ENCODE measurements at regions not wholly inside any gene's neighbourhood (a gene's known extent, or its start where the extent isn't known, plus 50 kb on each side); places are given as distances from the start of the nearest gene placed in this dataset.
"Not testable (repeated sequence)": the region's sequence is repeated elsewhere in the genome, so short reads cannot be mapped to it uniquely, and the experiment has no call there.

DNA sequence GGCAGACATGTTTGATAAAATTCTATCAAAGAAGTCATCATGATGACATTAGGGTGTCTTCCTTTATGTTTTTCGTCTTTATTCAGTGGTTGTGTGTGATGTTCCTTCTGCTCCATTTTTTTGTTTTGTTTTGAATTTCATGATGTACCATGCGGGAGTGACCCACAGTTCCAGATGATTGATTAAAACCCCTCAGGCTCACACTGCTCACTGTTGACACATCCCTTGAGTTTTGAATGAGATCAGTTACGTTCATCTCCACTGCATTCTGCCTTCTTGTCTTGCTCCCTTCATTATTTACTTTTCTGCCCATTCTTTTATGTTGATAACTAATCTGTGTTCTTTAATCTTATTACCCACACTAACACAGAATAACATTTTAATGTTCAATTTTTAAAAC is 421.7 kb upstream of the ANKRD20A1 start:
- H2AK5ac ChIP-seq (ENCODE audit: low read depth, low read length) = not testable (repeated sequence)

DNA sequence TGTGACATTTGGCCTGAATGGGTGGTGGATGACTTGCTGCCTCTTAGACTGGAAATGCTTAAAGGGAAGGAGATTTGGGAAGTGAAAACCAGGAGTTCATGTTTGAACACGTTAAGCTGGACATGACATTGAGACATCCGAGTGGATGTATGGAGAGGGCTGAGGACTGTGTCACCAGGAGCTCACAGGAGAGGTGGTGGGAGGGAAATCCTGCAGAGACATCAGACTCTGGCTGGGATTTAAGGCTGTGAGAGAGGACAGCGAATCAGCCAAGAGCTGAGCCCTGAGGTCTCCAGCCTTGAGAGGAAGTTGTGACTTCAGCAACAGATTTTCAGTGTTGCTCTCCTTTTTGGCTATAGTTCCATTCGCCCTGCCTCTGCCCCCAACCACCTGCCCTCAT is 432.5 kb upstream of the SPATA31A3 start:
- H3K4me2 ChIP-seq (ENCODE audit: insufficient read depth, low read length, poor library complexity, severe bottlenecking); H4K91ac ChIP-seq (ENCODE audit: low read depth, low read length, poor library complexity); H2BK120ac ChIP-seq (ENCODE audit: low read depth, low read length); H2AFZ ChIP-seq (ENCODE audit: low read length); H3K4me3 ChIP-seq (ENCODE audit: low read length in 2 of 2); H3K4ac ChIP-seq (ENCODE audit: low read length); H3K23ac ChIP-seq (ENCODE audit: low read depth, low read length, poor library complexity); H3K4me1 ChIP-seq (ENCODE audit: control insufficient read depth in 2 of 2, insufficient read depth in 1 of 2, low read depth in 1 of 2, low read length in 2 of 2); H3K14ac ChIP-seq (ENCODE audit: low read length); H2BK12ac ChIP-seq (ENCODE audit: low read length); H2AK5ac ChIP-seq (ENCODE audit: low read depth, low read length); H4K8ac ChIP-seq (ENCODE audit: low read depth, low read length); H2BK15ac ChIP-seq (ENCODE audit: low read length); H3K9me3 ChIP-seq (replicated peaks in 1 of 2; ENCODE audit: control insufficient read depth in 2 of 2, insufficient read depth in 1 of 2, low read depth in 1 of 2, low read length in 2 of 2); H3K9ac ChIP-seq (ENCODE audit: low read depth, low read length, poor library complexity); H3K27ac ChIP-seq (replicated peaks; ENCODE audit: low read length); H3K79me1 ChIP-seq (ENCODE audit: low read depth, low read length); H3K36me3 ChIP-seq (replicated peaks in 1 of 2; ENCODE audit: control insufficient read depth in 2 of 2, insufficient read depth in 2 of 2, low read length in 2 of 2); DNase-seq (ENCODE audit: low spot score); H3K27me3 ChIP-seq (ENCODE audit: control insufficient read depth in 3 of 3, insufficient read depth in 3 of 3, low read depth in 1 of 3, low read length in 3 of 3); H3K18ac ChIP-seq (ENCODE audit: low read length); H2BK5ac ChIP-seq (ENCODE audit: low read length): not testable (repeated sequence)
- no CpG with 5 or more reads among the region's 4 CpGs for WGBS, 2 donors (ENCODE audit: extremely low coverage in 2 of 2, insufficient read length in 2 of 2, insufficient replicate concordance in 1 of 2)

More for the DNA sequence above, 421.7 kb upstream of the ANKRD20A1 start:
- H3K4me1 ChIP-seq (ENCODE audit: control insufficient read depth in 2 of 2, insufficient read depth in 1 of 2, low read depth in 1 of 2, low read length in 2 of 2); H3K23ac ChIP-seq (ENCODE audit: low read depth, low read length, poor library complexity); H3K9me3 ChIP-seq (replicated peaks in 1 of 2; ENCODE audit: control insufficient read depth in 2 of 2, insufficient read depth in 1 of 2, low read depth in 1 of 2, low read length in 2 of 2); H2BK120ac ChIP-seq (ENCODE audit: low read depth, low read length); H3K27ac ChIP-seq (replicated peaks; ENCODE audit: low read length); H3K9ac ChIP-seq (ENCODE audit: low read depth, low read length, poor library complexity); H3K79me1 ChIP-seq (ENCODE audit: low read depth, low read length); H3K4ac ChIP-seq (ENCODE audit: low read length); H2BK5ac ChIP-seq (ENCODE audit: low read length); H3K4me3 ChIP-seq (ENCODE audit: low read length in 2 of 2); H2BK15ac ChIP-seq (ENCODE audit: low read length); H4K8ac ChIP-seq (ENCODE audit: low read depth, low read length); H3K27me3 ChIP-seq (ENCODE audit: control insufficient read depth in 3 of 3, insufficient read depth in 3 of 3, low read depth in 1 of 3, low read length in 3 of 3); H3K18ac ChIP-seq (ENCODE audit: low read length); H3K14ac ChIP-seq (ENCODE audit: low read length); H4K91ac ChIP-seq (ENCODE audit: low read depth, low read length, poor library complexity); H3K4me2 ChIP-seq (ENCODE audit: insufficient read depth, low read length, poor library complexity, severe bottlenecking); H2BK12ac ChIP-seq (ENCODE audit: low read length); H2AFZ ChIP-seq (ENCODE audit: low read length); H3K36me3 ChIP-seq (replicated peaks in 1 of 2; ENCODE audit: control insufficient read depth in 2 of 2, insufficient read depth in 2 of 2, low read length in 2 of 2); DNase-seq (ENCODE audit: low spot score): not testable (repeated sequence)
- no CpG with 5 or more reads among the region's 3 CpGs for WGBS, 2 donors (ENCODE audit: extremely low coverage in 2 of 2, insufficient read length in 2 of 2, insufficient replicate concordance in 1 of 2)

DNA sequence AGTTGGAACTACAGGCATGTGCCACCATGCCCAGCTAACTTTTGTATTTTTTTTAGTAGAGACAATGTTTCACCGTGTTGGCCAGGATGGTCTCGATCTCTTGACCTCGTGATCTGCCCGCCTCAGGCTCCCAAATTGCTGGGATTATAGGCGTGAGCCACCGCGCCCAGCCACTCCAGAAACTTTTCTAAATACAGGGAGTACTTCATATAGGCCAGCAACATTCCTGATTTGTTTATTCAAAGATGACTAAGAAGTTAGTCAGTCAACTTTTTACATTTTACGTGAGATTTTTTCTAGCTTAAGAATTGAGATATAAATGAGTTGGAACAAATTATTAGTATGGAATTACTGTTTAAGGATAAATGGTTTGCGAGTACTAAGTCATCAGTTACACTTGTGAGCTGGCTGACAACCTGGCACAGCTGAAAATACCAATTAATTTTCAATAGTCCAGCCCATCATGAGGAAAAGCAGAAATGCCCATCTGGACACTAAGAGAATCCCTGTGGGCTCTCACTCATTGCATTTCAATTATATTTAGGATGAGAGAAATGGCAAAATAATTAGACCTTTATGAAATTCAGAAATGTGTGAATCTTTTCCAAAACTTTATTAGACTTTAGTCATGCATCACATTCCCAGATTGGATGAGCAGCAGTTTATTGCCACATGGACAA is 430.8 kb upstream of the SPATA31A3 start:
- not testable (repeated sequence) for H3K23ac ChIP-seq (ENCODE audit: low read depth, low read length, poor library complexity); H3K4ac ChIP-seq (ENCODE audit: low read length); H3K9me3 ChIP-seq (replicated peaks in 1 of 2; ENCODE audit: control insufficient read depth in 2 of 2, insufficient read depth in 1 of 2, low read depth in 1 of 2, low read length in 2 of 2); H3K36me3 ChIP-seq (replicated peaks in 1 of 2; ENCODE audit: control insufficient read depth in 2 of 2, insufficient read depth in 2 of 2, low read length in 2 of 2); H2BK5ac ChIP-seq (ENCODE audit: low read length); H3K4me3 ChIP-seq (ENCODE audit: low read length in 2 of 2); H3K14ac ChIP-seq (ENCODE audit: low read length); H3K27ac ChIP-seq (replicated peaks; ENCODE audit: low read length); H2BK15ac ChIP-seq (ENCODE audit: low read length); H2BK12ac ChIP-seq (ENCODE audit: low read length); H2AFZ ChIP-seq (ENCODE audit: low read length); H4K91ac ChIP-seq (ENCODE audit: low read depth, low read length, poor library complexity); H3K79me1 ChIP-seq (ENCODE audit: low read depth, low read length); H3K9ac ChIP-seq (ENCODE audit: low read depth, low read length, poor library complexity); H3K4me1 ChIP-seq (ENCODE audit: control insufficient read depth in 2 of 2, insufficient read depth in 1 of 2, low read depth in 1 of 2, low read length in 2 of 2); DNase-seq (ENCODE audit: low spot score); H4K8ac ChIP-seq (ENCODE audit: low read depth, low read length); H3K27me3 ChIP-seq (ENCODE audit: control insufficient read depth in 3 of 3, insufficient read depth in 3 of 3, low read depth in 1 of 3, low read length in 3 of 3); H3K4me2 ChIP-seq (ENCODE audit: insufficient read depth, low read length, poor library complexity, severe bottlenecking); H2BK120ac ChIP-seq (ENCODE audit: low read depth, low read length); H2AK5ac ChIP-seq (ENCODE audit: low read depth, low read length); H3K18ac ChIP-seq (ENCODE audit: low read length)
- WGBS, 2 donors (ENCODE audit: extremely low coverage in 2 of 2, insufficient read length in 2 of 2, insufficient replicate concordance in 1 of 2) = no CpG with 5 or more reads among the region's 9 CpGs

DNA sequence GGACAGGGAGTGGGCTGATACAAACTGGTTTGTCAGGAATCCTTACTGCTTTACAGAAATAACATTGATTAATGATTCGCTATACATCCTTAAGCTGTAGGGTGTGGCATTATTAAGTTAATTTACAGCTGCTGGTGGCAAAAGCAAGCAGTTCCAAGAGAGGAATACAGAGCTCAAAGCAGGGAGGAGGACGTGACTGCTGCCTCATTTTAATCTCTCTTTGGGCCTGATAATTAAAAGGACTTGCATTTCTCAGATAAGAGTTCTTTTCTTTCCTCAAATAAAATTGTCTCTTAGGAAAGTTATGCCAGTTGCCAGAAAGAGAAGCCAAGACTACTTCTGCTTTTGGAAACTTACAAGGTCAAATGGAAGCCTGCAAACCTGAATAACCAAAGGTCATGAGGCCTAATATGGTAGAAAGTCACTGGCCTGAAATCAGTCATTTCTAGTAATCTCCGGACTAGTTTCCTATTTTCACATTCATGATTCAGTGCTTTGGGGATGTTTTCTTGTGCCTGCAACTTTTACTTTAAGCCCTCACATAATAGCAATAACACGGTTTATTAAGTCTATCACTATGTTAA is 426.2 kb upstream of the SPATA31A3 start:
- not testable (repeated sequence) for H2BK5ac ChIP-seq (ENCODE audit: low read length); H4K8ac ChIP-seq (ENCODE audit: low read depth, low read length); H3K9me3 ChIP-seq (replicated peaks in 1 of 2; ENCODE audit: control insufficient read depth in 2 of 2, insufficient read depth in 1 of 2, low read depth in 1 of 2, low read length in 2 of 2); H2BK120ac ChIP-seq (ENCODE audit: low read depth, low read length); H2BK12ac ChIP-seq (ENCODE audit: low read length); H2AFZ ChIP-seq (ENCODE audit: low read length); H3K4me1 ChIP-seq (ENCODE audit: control insufficient read depth in 2 of 2, insufficient read depth in 1 of 2, low read depth in 1 of 2, low read length in 2 of 2); H3K4me2 ChIP-seq (ENCODE audit: insufficient read depth, low read length, poor library complexity, severe bottlenecking); H3K4ac ChIP-seq (ENCODE audit: low read length); H3K14ac ChIP-seq (ENCODE audit: low read length); H3K4me3 ChIP-seq (ENCODE audit: low read length in 2 of 2); H2AK5ac ChIP-seq (ENCODE audit: low read depth, low read length); H3K23ac ChIP-seq (ENCODE audit: low read depth, low read length, poor library complexity); H3K27ac ChIP-seq (replicated peaks; ENCODE audit: low read length); H3K27me3 ChIP-seq (ENCODE audit: control insufficient read depth in 3 of 3, insufficient read depth in 3 of 3, low read depth in 1 of 3, low read length in 3 of 3); H3K18ac ChIP-seq (ENCODE audit: low read length); H3K9ac ChIP-seq (ENCODE audit: low read depth, low read length, poor library complexity); H3K79me1 ChIP-seq (ENCODE audit: low read depth, low read length); DNase-seq (ENCODE audit: low spot score); H2BK15ac ChIP-seq (ENCODE audit: low read length); H4K91ac ChIP-seq (ENCODE audit: low read depth, low read length, poor library complexity); H3K36me3 ChIP-seq (replicated peaks in 1 of 2; ENCODE audit: control insufficient read depth in 2 of 2, insufficient read depth in 2 of 2, low read length in 2 of 2)
- no CpG with 5 or more reads among the region's 4 CpGs for WGBS, 2 donors (ENCODE audit: extremely low coverage in 2 of 2, insufficient read length in 2 of 2, insufficient replicate concordance in 1 of 2)

Measured in neuronal stem cell (in vitro differentiated cells).